GM19395 (cell line): ENCODE measurements at regions not wholly inside any gene's neighbourhood (a gene's known extent, or its start where the extent isn't known, plus 50 kb on each side); places are given as distances from the start of the nearest gene placed in this dataset.

Source experiments
- ATAC-seq: cut with Tn5 transposase; IDR thresholded peaks from one replicate; pipeline ENCODE4 v1.9.1; 2021; ENCODE audit warnings: mild to moderate bottlenecking, moderate library complexity; ENCODE audit not compliant: unreplicated experiment

GRCh38 chr5:28517691-28518090 is 1479.3 kb upstream of the CDH9 start:
- no peak for ATAC-seq

GRCh38 chr5:28516722-28517121 is 1478.3 kb upstream of the CDH9 start:
- ATAC-seq = no peak

- no peak for ATAC-seq
Observed at GRCh38 chr5:28512648-28513047, 1474.3 kb upstream of the CDH9 start.

- ATAC-seq = no peak
Observed at GRCh38 chr5:28505121-28505520, 1466.7 kb upstream of the CDH9 start.

GRCh38 chr5:28500511-28500910 is 1462.1 kb upstream of the CDH9 start:
- ATAC-seq = no peak

- no peak for ATAC-seq
Observed at GRCh38 chr5:28499766-28500290, 1461.4 kb upstream of the CDH9 start.

DNA sequence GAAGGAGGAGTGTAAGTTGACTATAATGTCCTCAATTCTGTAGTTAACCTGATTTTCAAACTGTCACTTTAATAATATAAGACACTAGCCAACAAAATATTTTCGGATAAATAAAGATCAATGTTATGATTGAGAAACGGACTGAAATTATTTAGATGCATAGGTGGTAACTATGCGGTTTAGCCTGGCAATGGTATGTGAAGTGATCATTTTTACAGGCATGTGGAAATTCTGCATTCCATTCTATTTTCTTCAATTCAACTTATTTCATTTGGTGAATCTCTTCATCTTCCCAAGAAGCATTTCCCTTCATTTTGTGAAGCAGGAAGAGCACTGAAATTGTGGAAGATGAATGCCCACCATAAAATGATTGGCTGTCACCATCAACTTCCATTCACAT is 1457.5 kb upstream of the CDH9 start:
- ATAC-seq = no peak

GRCh38 chr5:28493456-28493855 is 1455.1 kb upstream of the CDH9 start:
- no peak for ATAC-seq

DNA sequence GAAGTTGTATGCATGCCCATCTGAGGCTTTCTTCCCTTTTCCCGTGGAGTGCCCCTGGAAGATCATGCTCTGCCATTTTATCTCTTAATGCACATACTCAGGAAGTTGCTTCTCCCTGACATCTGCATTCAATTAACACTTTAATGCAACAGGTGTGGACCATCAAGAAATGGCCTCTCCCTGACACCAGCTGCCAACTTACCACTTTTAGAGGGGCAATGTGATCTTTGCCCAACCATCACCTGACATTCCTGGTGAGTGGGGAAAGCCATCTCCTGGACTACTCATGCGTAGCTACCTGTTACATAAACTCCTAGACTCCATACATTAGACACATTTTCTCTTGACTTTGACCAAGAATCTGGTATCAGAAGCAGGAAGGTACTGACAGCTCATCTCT is 1450.4 kb upstream of the CDH9 start:
- ATAC-seq = no peak

DNA sequence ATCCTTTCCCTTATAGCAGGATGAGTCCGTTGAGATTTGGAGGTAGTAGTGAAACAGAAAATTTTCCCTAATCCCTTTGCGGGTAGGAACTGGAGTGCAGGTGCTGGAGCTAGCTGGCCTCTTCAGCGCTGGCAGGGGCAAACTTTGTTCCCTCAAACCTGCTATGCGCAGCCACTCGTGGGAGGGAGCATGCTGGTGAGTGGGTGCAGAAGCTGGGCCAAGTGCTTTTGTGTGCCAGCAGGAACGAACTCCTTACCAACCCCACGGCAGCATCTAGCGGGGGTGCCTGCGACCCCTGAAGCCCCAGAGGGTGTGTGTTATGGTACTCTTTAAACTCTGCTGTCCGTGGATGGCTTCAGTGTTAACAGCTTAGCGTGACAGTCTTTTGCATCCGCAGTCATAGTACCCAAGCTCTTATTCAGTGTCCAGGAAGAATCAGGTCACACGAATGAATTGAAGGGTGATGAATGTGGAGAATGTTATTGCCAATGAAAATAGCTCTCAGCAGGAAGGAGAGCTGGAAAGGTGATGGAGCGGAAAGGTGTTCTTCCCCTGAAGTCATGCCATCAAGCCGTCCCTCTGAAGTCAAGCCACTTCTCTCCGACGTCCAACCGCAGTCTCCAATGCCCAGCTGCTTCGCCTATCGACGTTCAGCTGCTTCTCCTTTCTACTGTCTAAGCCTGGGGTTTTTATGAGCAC is 1445.1 kb upstream of the CDH9 start:
- ATAC-seq = no peak

DNA sequence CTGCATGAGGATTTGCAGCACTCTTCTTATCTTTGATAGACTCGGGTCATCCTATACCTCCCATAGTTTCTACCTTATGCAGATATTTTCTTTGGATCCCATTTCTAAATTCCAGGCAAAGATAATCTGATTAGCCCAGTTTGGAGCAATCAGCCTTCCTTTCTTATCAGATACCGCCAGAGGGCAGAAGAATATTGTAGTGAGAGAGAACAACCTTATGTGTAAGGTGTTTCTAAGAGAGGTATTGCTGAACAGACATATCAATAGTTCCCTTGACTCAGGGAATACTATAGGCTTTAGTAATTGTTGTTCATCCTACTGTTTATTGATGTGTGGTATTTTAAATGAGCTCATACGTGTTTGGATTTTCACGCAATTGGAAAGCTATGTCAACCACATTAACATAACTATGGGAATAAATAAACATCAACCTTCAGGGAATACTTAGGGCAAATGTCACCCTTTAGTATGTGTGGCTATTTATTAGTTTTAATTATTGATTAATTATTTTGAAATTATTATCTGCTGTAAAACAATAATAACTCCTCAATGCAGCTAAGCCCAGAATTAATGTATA is 1435.2 kb upstream of the CDH9 start:
- no peak for ATAC-seq

GRCh38 chr5:28468166-28468565 is 1429.8 kb upstream of the CDH9 start:
- no peak for ATAC-seq

DNA sequence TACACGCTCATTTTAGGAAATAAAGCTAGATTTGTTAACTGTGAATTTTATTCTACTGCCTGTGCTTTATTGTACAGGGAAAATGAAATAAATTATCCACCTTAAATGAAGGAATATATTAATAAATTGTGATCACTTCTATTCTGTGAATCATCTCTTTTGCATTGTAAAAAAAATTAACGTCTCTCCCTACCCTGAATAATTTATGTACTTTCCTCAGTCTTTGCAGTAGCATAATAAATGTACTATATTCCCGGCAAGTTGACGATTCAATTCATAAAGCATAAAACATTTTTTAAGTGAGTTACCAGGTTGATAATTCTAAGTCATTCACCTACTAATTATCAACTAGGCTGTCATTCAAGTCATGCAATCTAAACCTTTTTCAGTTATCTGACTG is 1425.3 kb upstream of the CDH9 start:
- no peak for ATAC-seq

DNA sequence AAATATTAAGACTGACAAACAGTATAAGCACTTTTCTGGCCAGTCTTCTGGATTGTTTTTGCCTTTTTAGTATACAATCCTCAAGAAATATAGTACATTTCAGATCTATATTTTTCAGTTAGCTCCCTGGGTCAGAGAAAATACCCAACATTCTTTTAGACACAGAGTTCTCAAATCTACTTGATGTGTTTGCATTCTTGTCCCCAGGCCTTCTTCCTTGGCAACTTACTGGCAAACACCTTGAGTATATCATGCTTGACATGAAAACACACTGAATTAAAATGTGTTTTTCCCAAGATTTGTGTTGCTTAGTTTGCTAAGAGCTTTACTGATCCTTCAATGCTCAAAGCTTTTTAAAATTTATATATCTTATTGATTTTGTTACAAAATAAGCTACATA is 1413.1 kb upstream of the CDH9 start:
- ATAC-seq = no peak

DNA sequence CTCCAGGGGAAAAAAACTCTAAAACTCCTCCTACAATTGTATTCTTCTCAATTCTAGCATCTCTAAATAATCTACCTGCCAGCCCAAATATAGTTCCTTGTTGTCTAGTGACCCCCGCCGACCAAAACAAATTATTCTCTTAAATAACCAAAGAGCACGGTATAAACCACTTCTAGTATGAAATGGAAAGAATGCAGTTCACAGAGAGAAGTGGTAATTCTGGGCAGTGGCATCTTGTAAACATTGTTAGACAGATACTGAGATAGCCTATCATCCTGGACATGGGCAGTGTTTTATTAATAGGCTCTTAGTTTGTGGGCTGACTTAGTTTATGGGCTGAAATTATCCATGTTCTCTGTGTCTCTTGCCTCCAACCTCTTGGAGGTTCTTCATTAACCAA is 1412.6 kb upstream of the CDH9 start:
- no peak for ATAC-seq

- no peak for ATAC-seq
Observed at GRCh38 chr5:28448791-28449190, 1410.4 kb upstream of the CDH9 start.

DNA sequence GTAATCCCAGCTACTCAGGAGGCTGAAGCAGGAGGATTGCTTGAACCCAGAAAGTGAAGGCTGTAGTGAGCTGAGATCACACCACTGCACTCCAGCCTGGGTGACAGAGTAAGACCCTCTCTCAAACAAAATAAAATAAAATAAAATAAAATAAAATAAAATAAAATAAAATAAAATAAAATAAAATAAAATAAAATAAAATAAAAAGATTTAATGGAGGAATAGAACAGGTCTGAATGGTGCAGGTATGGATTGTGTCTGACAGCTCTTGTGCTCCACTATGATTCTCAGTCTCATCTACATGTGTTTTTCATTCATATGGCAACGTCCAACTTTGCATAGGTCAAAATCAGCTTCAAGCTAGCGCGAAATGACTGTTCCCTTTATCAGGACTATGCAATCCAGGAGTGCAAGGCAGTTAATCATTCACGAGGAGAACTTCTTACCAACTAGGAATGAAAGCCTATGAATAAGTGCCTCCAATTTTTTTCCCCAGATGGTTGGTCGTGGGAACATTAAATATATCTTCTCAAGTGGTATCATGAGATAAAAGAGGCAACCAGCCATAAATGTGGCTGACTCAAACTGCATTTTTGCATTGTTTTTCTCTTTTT is 1392.3 kb upstream of the CDH9 start:
- ATAC-seq = no peak

- ATAC-seq = no peak
Observed at GRCh38 chr5:28421141-28421540, 1382.8 kb upstream of the CDH9 start.

DNA sequence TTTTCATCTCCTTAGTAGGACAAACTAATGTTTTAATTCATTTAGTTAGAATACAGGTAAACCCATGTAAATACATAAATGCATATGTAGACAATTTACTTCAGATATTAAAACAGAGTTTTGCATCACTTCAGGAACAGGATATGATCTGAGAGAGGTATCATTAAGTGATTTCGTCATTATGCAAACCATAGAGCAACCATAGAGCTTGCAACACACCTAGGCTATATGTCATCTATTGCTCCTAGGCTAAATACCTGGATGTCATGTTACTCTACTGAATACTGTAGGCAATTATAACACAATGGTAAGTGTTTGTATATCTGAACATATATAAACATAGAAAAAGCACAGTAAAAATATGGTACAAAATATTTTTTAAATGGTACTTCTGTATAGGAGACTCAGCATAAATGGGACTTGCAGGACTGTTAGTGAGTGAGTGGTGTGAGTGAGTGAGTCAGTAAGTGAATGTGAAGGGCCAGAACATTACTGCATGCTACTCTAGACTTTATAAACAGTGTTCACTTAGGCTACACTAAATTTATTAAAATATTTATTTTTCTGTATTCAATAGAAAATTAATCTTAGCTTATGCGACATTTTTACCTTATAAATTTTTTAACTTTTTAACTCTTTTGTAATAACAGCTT is 1377.5 kb upstream of the CDH9 start:
- no peak for ATAC-seq

- ATAC-seq = no peak
Observed at GRCh38 chr5:28414619-28415018, 1376.2 kb upstream of the CDH9 start.

- ATAC-seq = no peak
Observed at GRCh38 chr5:28408651-28409050, 1370.3 kb upstream of the CDH9 start.

- ATAC-seq = no peak
Observed at GRCh38 chr5:28408186-28408585, 1369.8 kb upstream of the CDH9 start.
